ENCODE measurements at regions not wholly inside any gene's neighbourhood (a gene's known extent, or its start where the extent isn't known, plus 50 kb on each side); places are given as distances from the start of the nearest gene placed in this dataset.

GRCh38 chr17:55561973-55562495, 50.8 kb upstream of the SMIM36 start:
- Histone ChIP-seq H3K27ac (ENCODE audit: low read depth, low read length) (no peak overlapping the region), H3K4me3 (ENCODE audit: low read length) (no peak overlapping the region), H3K9me3 (ENCODE audit: low read length) (no peaks in the 10 kb centered on the region), H3K27me3 (ENCODE audit: insufficient read depth, low read length, poor library complexity, severe bottlenecking) (no peaks in the 10 kb centered on the region), H3K4me1 (ENCODE audit: insufficient read depth, low read length) (no peaks in the 10 kb centered on the region), H3K36me3 (ENCODE audit: insufficient read depth, low read length) (no peaks in the 10 kb centered on the region)
- Mint-ChIP-seq H3K4me1 (no peaks in the 10 kb centered on the region), H3K27me3 (peaks cover 6 to 21% of the 10 kb centered on the region in 2 donors), H3K9me3 (peaks cover 0 to 5% (median 0%) of the 10 kb centered on the region in 5 donors), H3K4me3 (no peak overlapping the region), H3K36me3 (no peaks in the 10 kb centered on the region), H3K27ac (no peak overlapping the region)
- no peak for DNase-seq
- ChIA-PET CTCF (no interaction called here), POLR2A (no interaction called here)

DNA sequence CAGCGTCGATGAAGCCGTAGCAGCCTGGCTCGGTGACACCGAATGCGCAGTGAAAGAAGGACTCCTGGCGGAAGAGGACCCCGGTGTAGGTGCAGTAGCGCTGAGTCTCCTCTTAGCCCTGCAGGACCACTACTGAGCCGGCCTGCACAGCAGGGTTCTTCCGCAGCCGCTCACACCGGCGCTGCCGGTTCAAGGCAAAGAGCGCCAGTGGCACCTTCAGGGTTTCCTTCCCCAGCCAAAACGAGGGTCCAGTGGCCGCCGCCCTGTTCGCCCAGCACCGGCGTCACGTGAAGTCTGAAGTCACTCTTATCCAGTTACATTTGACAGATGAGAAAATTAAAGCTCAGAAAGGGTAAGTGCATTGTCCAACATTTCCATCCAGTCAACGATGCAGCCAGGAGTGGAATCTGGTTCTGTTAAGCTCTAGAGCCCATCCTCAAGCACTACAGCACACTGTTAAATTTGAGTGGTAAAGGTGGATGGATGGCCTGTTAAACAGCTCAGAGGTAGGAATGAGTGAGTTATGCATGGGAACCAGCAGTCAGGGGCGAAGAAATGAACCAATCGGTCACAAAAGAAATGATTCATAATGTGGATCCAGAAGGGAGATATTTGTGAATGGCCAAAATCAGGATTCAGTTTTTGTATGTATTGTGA, 50.2 kb upstream of the SMIM36 start:
- H3K27ac ChIP-seq (ENCODE audit: low read depth, low read length), result no peak overlapping the region
- no peaks in the 10 kb centered on the region for H3K36me3 ChIP-seq (ENCODE audit: insufficient read depth, low read length)
- no peaks in the 10 kb centered on the region for H3K27me3 ChIP-seq (ENCODE audit: insufficient read depth, low read length, poor library complexity, severe bottlenecking)
- Mint-ChIP-seq H3K4me3 (no peak overlapping the region), H3K9me3 (peaks cover 0 to 5% (median 0%) of the 10 kb centered on the region in 5 donors), H3K4me1 (no peaks in the 10 kb centered on the region), H3K36me3 (no peaks in the 10 kb centered on the region), H3K27ac (no peak overlapping the region), H3K27me3 (peaks cover 5 to 21% of the 10 kb centered on the region in 2 donors)
- no peaks in the 10 kb centered on the region for H3K4me1 ChIP-seq (ENCODE audit: insufficient read depth, low read length)
- ChIA-PET POLR2A (no interaction called here), CTCF (no interaction called here)
- no peak overlapping the region for H3K4me3 ChIP-seq (ENCODE audit: low read length)
- H3K9me3 ChIP-seq (ENCODE audit: low read length), result no peaks in the 10 kb centered on the region
- DNase-seq, result no peak
